Caco-2 (cell line): ENCODE measurements at regions not wholly inside any gene's neighbourhood (a gene's known extent, or its start where the extent isn't known, plus 50 kb on each side); places are given as distances from the start of the nearest gene placed in this dataset.

ENCODE experiments used
- BruUV-seq: library from RNA; stranded (reverse); fragments of 400-500 nt; replicated peaks from 2 replicates; lab custom pipeline; 2021; lab: Mats Ljungman, UMichigan
- CTCF ChIA-PET: fragments of 300-600 bp; sonication (Branson Sonifier 250); formaldehyde crosslinking; loops from one replicate; lab custom pipeline; 2022; ENCODE audit warnings: antibody characterized with exemption; lab: Charles Lee
- POLR2A ChIA-PET: fragments of 300-600 bp; sonication (Branson Sonifier 250); formaldehyde crosslinking; loops from one replicate; lab custom pipeline; 2022; ENCODE audit warnings: antibody characterized with exemption; lab: Charles Lee
- DNase-seq, 2 experiments: peaks; one replicate each; pipeline versions ENCODE4 v3.0.0 to v3.0.0-alpha.2; 2020 to 2022
- H3K27me3 ChIP-seq: replicated peaks from 2 replicates; pipeline ENCODE4 v1.6.0; 2011; ENCODE audit warnings: low read length; ENCODE audit not compliant: control insufficient read depth, insufficient read depth
- H3K36me3 ChIP-seq: 2 replicates; pipeline ENCODE4 v1.5.1; 2011; ENCODE audit warnings: low read length; ENCODE audit not compliant: control insufficient read depth, insufficient read depth
- H3K4me1 ChIP-seq: fragments of 250-450 bp; sonication (Bioruptor Pico); 2 replicates; pipeline ENCODE4 v1.5.1; 2020; ENCODE audit warnings: mild to moderate bottlenecking
- H3K4me3 ChIP-seq: 2 replicates; pipeline ENCODE4 v1.5.1; 2011; ENCODE audit warnings: low read depth, mild to moderate bottlenecking, control low read depth, low read length
- H3K9me3 ChIP-seq: fragments of 250-450 bp; sonication (Bioruptor Pico); 2 replicates; pipeline ENCODE4 v1.5.1; 2020; ENCODE audit warnings: mild to moderate bottlenecking, moderate library complexity
- H3K27ac Mint-ChIP-seq: one replicate; pipeline ENCODE4 v1.8.0; 2022; ENCODE audit warnings: mixed read lengths; ENCODE audit not compliant: unreplicated experiment
- H3K27me3 Mint-ChIP-seq: one replicate; pipeline ENCODE4 v1.8.0; 2022; ENCODE audit warnings: mixed read lengths; ENCODE audit not compliant: insufficient read depth, unreplicated experiment
- H3K36me3 Mint-ChIP-seq: one replicate; pipeline ENCODE4 v1.8.0; 2022; ENCODE audit warnings: mild to moderate bottlenecking, mixed read lengths; ENCODE audit not compliant: insufficient read depth, unreplicated experiment
- H3K4me1 Mint-ChIP-seq: one replicate; pipeline ENCODE4 v1.8.0; 2022; ENCODE audit warnings: low read depth, mixed read lengths; ENCODE audit not compliant: unreplicated experiment
- H3K4me3 Mint-ChIP-seq: one replicate; pipeline ENCODE4 v1.8.0; 2022; ENCODE audit warnings: mild to moderate bottlenecking, moderate library complexity, mixed read lengths; ENCODE audit not compliant: unreplicated experiment
- H3K9me3 Mint-ChIP-seq: one replicate; pipeline ENCODE4 v1.8.0; 2022; ENCODE audit warnings: mixed read lengths; ENCODE audit not compliant: unreplicated experiment
- intact Hi-C: fragments of 100-400 bp; cut with micrococcal nuclease; formaldehyde crosslinking; loops from one replicate; pipeline ENCODE4 v1.10.0; 2022; ENCODE audit not compliant: unreplicated experiment
- TF ChIP-seq, protein P1 (sequence below), 2 experiments: fragments of 200-600 bp in 1 of 2; IDR thresholded peaks; 1 replicate in 1 of 2; 2 replicates in 1 of 2; pipeline versions ENCODE4 v1.5.1 to v1.8.0; 2011 to 2022; ENCODE audit warnings: antibody characterized with exemption in 1 of 2, control low read depth in 1 of 2, inconsistent platforms in 1 of 2, low read depth in 1 of 2, low read length in 1 of 2, mild to moderate bottlenecking in 1 of 2, moderate library complexity in 1 of 2; ENCODE audit not compliant: insufficient read depth in 1 of 2, severe bottlenecking in 1 of 2, unreplicated experiment in 1 of 2

DNA sequence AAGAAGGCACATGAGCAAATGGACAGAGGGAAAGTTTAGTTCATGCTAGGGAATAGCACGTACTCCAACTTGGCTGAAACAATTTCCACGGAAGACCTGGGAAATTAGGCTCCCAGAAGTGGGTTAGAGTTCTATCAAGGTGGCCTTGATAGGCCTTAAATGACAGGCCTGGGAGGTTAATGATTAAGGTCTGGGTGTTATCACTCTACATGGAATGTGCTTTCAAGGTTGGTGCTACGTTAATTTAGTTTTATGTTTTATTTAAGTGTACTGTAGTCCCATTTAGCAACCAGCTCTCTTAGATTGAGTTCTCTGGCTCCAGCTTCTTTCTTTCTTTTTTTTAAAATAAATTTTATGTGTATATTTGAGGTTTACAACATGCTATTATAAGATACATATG lies 121.4 kb upstream of the MEF2C start:
- Histone ChIP-seq H3K4me3 (no peak overlapping the region), H3K4me1 (no peaks in the 10 kb centered on the region), H3K36me3 (no peaks in the 10 kb centered on the region), H3K9me3 (no peaks in the 10 kb centered on the region), H3K27me3 (no peaks in the 10 kb centered on the region)
- POLR2A ChIA-PET: no interaction called here
- intact Hi-C loops: no loop called here
- Mint-ChIP-seq H3K9me3 (no peaks in the 10 kb centered on the region), H3K27ac (no peak overlapping the region), H3K4me3 (no peak overlapping the region), H3K4me1 (no peaks in the 10 kb centered on the region), H3K36me3 (no peaks in the 10 kb centered on the region), H3K27me3 (no peaks in the 10 kb centered on the region)
- TF ChIP-seq, protein P1, sequence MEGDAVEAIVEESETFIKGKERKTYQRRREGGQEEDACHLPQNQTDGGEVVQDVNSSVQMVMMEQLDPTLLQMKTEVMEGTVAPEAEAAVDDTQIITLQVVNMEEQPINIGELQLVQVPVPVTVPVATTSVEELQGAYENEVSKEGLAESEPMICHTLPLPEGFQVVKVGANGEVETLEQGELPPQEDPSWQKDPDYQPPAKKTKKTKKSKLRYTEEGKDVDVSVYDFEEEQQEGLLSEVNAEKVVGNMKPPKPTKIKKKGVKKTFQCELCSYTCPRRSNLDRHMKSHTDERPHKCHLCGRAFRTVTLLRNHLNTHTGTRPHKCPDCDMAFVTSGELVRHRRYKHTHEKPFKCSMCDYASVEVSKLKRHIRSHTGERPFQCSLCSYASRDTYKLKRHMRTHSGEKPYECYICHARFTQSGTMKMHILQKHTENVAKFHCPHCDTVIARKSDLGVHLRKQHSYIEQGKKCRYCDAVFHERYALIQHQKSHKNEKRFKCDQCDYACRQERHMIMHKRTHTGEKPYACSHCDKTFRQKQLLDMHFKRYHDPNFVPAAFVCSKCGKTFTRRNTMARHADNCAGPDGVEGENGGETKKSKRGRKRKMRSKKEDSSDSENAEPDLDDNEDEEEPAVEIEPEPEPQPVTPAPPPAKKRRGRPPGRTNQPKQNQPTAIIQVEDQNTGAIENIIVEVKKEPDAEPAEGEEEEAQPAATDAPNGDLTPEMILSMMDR (IDR thresholded peaks at IDR 0.05; ENCODE audit: insufficient read depth in 1 of 2, low read depth in 1 of 2, low read length in 1 of 2, severe bottlenecking in 1 of 2, unreplicated experiment in 1 of 2): no peak
- CTCF ChIA-PET: no interaction called here
- no TSS peak for BruUV-seq
- DNase-seq: no peak

DNA sequence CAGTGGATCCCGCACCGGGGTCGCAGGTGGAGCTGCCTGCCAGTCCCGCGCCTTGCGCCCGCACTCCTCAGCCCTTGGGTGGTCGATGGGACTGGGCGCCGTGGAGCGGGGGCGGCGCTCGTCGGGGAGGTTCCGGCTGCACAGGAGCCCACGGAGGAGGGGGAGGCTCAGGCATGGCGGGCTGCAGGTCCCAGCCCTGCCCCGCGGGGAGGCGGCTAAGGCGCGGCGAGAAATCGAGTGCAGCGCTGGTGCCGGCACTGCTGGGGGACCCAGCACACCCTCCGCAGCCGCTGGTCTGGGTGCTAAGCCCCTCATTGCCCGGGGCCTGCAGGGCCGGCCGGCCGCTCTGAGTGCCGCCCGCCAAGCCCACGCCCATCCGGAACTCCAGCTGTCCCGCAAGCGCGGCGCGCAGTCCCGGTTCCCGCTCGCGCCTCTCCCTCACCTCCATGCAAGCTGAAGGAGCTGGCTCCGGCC lies 120.6 kb upstream of the MEF2C start:
- Histone ChIP-seq H3K36me3 (no peaks in the 10 kb centered on the region), H3K27me3 (no peaks in the 10 kb centered on the region), H3K4me3 (no peak overlapping the region), H3K4me1 (no peaks in the 10 kb centered on the region), H3K9me3 (no peaks in the 10 kb centered on the region)
- Mint-ChIP-seq H3K36me3 (no peaks in the 10 kb centered on the region), H3K27me3 (no peaks in the 10 kb centered on the region), H3K27ac (no peak overlapping the region), H3K9me3 (no peaks in the 10 kb centered on the region), H3K4me1 (no peaks in the 10 kb centered on the region), H3K4me3 (no peak overlapping the region)
- BruUV-seq: no TSS peak
- TF ChIP-seq, protein P1 (IDR thresholded peaks at IDR 0.05; ENCODE audit: insufficient read depth in 1 of 2, low read depth in 1 of 2, low read length in 1 of 2, severe bottlenecking in 1 of 2, unreplicated experiment in 1 of 2): no peak
- ChIA-PET POLR2A (no interaction called here), CTCF (no interaction called here)
- DNase-seq: no peak
- intact Hi-C loops: no loop called here

DNA sequence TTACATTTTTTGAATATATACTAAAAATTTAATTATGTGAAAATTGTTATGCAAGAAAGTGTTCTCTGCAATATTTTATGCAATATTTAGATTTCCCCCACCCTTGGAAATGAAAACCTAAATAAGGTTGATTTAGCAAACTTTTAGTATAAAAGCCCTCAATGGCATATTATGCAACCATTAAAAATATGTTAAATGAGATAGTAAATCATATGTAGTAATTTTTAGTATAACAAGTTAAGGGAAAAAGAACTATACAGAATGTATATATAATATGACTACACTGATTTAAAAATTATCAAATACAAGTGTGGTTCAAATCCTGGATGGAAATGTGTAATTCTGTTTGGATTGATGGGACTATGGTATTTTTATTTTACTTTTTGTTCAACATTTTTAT lies 116.9 kb upstream of the MEF2C start:
- TF ChIP-seq, protein P1 (IDR thresholded peaks at IDR 0.05; ENCODE audit: insufficient read depth in 1 of 2, low read depth in 1 of 2, low read length in 1 of 2, severe bottlenecking in 1 of 2, unreplicated experiment in 1 of 2): no peak
- Mint-ChIP-seq H3K36me3 (no peaks in the 10 kb centered on the region), H3K4me1 (no peaks in the 10 kb centered on the region), H3K4me3 (no peak overlapping the region), H3K27me3 (peaks cover 4% of the 10 kb centered on the region), H3K9me3 (no peaks in the 10 kb centered on the region), H3K27ac (no peak overlapping the region)
- no peaks in the 10 kb centered on the region for H3K36me3 ChIP-seq
- intact Hi-C loops: no loop called here
- H3K9me3 ChIP-seq: no peaks in the 10 kb centered on the region
- H3K4me3 ChIP-seq: no peak overlapping the region
- no peaks in the 10 kb centered on the region for H3K27me3 ChIP-seq
- DNase-seq: no peak
- ChIA-PET CTCF (no interaction called here), POLR2A (no interaction called here)
- BruUV-seq: no TSS peak
- no peaks in the 10 kb centered on the region for H3K4me1 ChIP-seq
